GM21737 (cell line): ENCODE measurements at regions not wholly inside any gene's neighbourhood (a gene's known extent, or its start where the extent isn't known, plus 50 kb on each side); places are given as distances from the start of the nearest gene placed in this dataset.

Experiments
- ATAC-seq: cut with Tn5 transposase; IDR thresholded peaks from one replicate; pipeline ENCODE4 v1.9.1; 2021; ENCODE audit warnings: mild to moderate bottlenecking, moderate library complexity; ENCODE audit not compliant: unreplicated experiment

DNA sequence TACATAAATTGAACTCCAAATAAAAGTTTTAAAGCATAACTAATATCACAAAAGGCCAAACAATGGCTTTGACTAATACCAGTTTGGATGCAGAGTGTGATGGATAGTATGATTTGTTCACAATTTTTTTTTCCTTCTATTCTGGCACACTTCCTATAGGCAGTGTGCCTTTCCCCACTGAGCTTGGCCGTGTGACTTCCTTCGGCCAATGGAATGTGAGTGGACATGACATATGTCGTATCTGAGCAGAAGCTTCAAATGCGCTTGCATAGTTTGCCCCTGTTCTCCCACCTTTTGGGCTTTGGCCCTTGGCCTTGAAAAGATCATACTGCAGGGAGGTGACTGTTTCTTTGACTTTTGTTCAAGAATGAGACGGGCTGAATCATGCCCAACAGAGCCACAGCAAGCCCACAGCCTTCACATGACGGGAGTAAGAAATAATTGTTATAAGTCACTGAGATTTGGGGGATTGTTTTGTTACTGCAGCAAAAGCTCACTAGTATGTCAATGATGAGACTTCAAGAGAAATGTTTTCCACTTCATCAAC is 279.9 kb upstream of the NEBL start:
- no peak for ATAC-seq

DNA sequence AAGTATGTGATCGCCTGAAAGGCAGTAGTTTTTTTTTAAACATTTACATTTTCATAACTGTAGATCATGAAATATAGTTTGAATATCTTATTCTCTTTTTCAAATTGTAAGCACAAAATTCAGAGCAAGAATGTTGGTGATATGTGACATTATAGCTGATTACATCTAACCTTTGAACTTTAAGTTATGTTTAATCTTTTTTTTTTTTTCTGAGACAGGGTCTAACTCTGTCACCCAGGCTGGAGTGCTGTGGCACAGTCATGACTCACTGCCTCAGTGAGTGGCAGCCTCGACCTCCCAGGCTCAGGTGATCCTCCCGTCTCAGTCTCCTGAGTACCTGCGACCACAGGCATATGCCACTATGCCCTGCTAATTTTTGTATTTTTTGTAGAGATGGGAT is 278.7 kb upstream of the NEBL start:
- no peak for ATAC-seq

DNA sequence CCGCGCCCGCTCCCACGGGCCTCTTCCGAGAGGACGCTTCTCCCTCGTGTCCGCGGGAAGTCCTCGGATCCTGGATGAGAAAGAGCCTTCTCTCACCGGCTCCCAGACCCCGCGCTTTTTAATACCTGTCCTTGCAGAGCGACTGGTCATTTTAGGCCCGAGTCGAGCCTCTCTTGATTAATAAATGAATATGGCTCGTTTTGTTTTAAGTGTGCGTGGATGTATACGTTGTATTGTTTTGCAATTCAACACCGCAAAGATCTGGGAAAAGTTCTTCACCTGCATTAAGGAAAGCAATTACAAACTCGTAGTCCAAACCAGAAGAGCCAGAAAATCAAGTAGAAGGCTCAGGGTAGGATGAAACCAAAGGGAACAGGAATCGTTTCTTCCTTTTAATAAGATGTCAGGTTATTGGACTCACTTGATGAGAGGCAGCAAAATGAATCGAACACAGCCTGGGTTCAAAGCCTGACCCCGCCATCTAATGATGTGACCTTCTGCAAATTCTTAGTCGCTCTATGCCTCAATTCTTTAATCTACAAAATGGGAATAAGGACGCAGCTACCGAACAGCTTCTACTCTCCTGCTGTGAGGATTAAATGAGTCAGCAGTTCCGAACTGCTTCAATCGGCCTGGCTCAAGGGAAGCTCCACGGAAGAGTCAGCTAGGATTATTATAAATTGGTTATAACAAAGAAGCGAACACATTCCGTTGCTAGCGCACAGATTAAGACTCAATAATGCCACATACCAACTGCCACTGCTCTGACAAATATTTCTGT is 277.8 kb upstream of the NEBL start:
- no peak for ATAC-seq

DNA sequence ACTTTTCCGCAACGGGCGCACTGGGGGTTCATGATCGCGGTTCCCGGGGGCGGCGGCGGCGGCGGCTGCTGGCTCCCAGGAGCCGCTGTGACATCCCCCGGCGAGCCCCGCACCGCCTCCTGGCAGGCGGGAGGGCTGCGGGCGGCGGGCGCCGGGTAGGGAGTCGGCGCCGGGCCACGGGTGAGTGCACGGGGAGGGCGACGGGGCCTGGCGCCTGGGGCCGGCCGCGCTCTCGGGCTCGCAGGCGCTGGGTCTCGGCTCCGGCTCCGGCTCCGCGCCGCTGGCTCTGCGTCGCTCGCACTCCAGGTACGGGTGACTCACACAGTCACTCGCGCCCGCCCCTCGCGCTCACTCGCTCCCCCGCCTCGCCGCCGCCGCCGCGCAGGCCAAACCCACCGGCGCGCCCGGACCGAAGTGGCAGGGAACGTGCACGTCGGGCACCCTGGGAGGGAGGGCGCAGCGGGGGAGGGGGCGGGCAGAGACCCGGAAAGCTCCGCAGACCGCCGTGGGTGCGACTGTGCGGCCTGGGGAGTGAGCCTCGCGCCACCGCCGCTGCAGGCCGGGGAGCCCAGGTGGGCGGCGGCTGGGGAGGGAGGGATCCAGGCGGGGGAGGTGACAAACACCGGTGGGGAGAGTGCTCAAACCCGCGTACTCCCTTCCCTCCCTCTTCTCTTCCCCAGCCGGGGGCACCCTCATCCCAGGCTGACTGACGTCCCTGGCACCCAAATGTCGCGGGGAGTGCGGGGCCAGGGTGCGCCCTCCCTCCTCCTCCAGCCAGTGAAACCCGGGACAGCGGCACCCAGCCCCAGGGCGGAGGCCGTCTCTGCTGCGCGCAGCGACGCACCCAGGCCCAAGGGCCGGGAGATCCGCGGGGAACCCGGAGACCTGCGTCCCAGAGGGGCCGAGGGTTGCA is 276.9 kb upstream of the NEBL start:
- no peak for ATAC-seq

DNA sequence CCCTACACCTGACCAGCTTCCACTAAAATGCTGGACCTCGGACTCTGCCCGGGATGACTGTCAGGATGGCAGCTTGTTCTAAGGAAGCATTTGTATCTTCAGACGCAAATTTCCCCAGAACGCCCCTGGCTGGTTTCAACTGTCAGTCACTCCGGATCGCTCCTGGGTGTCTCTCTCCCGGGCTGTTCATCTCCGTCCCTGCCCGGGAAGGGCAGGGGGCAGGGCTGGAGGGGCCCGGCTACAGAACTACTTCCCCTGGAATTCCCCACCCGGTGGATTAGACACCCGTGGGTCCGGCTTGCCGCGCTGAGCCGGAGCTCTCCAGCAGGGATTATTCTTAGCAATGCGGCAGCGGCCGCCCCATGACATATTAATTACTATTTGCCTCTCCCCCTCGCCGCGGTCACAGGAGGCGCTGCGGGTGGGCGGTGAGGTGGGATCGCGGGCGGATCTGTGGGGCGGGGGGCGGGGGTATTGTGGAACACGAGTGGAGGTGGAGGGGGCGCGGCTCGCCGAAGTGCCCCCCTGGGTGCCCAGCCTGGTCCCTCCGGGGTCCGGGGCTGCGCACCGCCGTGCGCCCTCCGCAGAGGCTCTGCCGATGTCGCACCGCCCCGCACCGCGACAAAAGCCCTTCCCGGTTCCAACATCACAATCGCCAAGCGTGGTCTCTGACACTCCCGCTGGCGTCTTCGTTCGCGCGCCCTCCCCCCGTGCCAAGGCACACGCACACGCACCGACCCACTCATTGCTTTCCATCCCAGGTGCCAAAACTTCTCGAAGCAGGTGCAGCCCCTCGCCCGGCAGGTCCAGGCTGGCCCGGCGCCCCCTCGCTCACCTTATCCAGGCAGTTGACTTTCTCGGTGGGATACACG is 276.1 kb upstream of the NEBL start:
- no peak for ATAC-seq

DNA sequence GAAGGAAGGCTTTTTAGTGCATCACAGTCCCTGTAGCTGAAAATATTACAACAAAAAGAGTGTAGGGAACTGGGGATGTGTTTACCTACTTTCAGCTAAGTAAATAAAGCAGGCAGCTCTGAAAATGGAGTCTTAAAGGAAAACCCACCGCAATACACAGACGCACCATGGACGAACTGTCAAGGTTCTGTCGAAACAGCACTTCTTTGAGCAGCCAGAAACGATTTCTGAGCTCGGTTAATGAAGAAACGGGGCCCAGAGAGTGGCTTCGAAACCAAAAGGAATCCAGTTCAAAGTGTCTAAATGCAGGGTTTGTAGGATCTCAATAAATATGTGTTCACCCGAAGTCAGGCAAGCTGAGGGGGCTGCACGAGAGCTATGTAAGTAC is 275.4 kb upstream of the NEBL start:
- ATAC-seq: no peak

- ATAC-seq: no peak
Measured at GRCh38 chr10:21171936-21172541, 274.9 kb upstream of the NEBL start.

DNA sequence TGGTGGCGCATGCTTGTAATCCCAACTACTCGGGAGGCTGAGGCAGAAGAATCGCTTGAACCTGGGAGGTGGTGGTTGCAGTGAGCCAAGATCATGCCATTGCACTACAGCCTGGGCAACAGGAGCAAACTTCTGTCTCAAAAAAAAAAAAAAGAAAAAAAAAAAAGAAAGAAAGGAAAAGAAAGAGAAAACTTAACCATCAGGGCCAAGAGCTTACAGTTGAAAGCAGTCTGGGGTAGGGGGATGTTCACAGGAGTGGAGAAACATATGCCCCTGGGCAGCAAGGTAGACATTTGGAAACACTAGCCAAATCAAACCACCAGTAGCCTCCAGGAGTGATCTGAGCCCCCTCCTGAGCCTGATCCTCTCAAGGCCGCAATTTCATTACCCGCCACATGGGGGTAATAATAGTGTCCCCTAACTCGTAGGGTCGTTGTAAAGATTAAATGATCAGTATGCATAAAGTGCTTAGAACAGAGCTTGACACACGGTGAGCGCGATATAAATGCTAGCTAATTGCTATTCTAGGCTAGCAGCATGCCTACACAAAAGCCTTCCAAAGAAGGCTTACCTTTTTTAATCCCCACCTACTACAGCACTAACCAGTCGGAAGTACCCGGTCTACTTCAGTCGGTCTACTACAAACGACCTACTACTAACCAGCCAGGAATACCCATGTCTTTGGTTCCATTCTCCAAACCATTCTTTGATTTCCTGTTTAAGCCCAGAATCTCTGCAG is 274.3 kb upstream of the NEBL start:
- no peak for ATAC-seq

DNA sequence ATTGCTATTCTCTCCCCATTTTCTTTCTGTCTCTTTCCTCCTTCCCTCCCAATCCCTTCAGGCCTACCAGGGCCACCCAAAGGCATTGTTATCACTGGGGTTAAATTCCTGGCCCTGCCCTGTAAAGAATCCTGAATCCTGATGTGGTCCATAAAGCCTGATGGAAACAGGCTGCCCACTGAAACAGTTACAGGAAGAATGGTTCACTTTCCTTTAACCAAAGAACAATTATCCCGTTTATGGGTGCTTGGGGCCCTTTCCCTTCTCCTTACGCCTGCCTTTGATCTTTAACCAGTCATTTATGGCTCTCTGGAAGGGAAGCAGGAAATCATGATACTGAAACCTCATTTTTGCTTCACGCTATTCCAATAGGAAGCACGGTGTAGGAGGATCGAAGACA is 273.1 kb upstream of the NEBL start:
- no peak for ATAC-seq

GRCh38 chr10:21169271-21169670 is 272.2 kb upstream of the NEBL start:
- no peak for ATAC-seq

GRCh38 chr10:21167288-21168010 is 270.3 kb upstream of the NEBL start:
- ATAC-seq: no peak

DNA sequence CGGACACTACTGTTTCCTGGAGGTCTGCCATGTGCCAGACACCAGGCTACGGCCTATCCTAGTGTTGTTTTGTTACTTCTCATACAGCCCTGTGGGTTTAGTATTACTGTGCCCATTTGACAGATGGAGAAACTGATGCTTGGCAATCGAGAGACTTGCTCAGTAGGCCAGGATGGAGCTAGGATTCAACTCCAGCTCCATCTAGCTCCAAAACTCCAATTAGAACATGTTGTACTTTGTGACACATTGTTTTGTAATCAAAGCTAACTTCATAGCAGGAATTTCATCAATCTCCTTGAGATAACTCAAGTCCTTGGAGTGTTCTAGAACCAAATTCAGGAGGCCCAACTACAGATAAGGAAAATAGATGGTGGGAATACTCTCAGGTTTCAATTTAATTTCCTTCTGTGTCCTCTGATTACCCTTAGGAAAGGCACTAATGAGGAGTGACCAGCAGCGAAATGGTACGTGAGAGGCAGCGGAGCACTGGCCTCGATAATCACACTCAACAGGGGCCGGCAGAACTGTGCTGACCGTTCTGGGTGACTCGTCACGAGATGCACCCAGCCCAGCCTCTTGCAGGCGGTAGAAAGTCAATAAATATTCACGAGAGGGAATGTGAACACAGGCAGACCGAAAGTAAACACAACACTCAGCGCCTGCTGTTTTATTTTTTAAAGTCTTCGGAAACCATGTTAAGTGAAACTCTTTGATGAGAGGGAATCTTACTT is 269.6 kb upstream of the NEBL start:
- ATAC-seq: no peak

- ATAC-seq: no peak
Measured at GRCh38 chr10:21165489-21165888, 268.4 kb upstream of the NEBL start.

DNA sequence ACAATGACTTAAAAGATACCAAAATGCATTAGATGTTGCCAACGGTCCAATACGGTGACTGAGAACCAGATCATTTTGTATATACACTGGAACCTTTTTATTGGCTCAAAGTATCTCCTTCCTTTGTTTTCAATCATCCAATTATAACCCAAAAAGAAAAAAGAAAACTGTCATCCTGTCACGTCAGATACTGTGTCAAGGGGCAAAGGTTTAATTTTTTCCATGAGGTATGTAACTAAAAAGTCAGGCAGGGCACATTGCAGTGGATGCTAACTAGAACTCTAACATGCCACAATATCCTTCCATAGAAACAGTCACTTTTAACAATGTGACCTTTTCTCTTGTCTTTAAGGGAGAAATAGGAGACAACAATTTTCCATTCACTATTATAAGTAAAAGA is 267.6 kb upstream of the NEBL start:
- no peak for ATAC-seq

GRCh38 chr10:21162948-21163347 is 265.8 kb upstream of the NEBL start:
- no peak for ATAC-seq

- ATAC-seq: no peak
Measured at GRCh38 chr10:21161647-21162046, 264.5 kb upstream of the NEBL start.

DNA sequence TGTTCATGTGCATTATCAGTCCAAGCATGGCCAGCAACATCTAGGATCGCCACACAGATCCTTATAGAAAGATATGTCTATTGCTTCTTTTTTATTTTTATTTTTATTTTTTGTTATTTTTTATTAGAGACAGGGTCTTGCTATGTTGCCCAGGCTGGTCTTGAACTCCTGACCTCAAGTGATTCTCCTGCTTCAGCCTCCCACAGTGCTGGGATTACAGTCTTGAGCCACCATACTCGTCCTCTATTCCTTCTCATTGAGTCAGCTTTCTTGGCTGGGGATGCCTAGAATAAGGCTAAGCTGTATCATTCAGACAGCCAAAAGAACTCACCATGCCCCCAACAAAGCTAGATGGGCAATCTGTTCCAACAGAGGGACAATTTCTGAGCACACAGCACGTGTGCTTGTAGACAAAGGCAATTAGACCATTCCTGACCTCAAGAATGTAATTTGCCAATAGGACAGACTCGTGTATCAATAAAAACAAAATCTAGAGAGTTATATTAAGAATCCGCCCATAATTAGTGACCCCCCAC is 264.0 kb upstream of the NEBL start:
- ATAC-seq: no peak

DNA sequence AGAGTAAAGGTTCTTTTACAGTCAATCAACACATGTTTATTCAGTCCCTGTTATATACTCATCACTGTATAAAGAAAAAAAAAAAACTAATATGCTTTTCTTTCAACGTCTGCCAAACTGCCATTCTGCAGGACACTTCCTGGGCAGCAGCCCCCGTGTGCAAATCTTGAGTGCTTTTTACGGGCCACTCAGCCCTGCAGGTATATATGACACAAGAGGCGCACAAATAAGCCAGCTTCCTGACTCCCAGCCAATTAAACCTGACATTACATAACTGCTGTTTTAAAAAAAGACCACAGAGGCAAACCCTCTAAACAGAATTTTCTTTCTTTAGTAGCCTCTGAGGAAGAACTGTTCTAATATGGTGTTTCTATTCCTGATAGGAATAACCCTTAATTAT is 263.0 kb upstream of the NEBL start:
- ATAC-seq: no peak
